ENCODE measurements at regions not wholly inside any gene's neighbourhood (a gene's known extent, or its start where the extent isn't known, plus 50 kb on each side); places are given as distances from the start of the nearest gene placed in this dataset.

DNA sequence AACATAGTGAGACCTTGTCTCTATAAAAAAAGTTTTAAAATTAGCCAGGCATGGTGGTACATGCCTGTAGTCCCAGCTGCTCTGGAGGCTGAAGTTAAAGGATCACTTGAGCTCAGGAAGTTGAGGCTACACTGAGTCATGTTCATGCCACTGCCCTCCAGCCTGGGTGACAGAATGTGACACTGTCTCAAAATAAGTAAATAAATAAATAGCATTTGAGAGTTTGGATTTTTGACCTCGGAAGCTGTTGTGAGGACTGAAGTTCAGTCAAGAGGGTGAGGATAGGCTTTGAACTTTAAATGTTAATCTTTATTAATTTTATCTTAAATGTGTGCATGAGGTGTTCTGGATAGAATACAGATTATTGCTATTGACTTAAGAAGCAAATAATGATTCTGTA is 110.2 kb downstream of the GNAT3 start:
- H3K4me3 ChIP-seq (replicated peaks in 1 of 3; ENCODE audit: insufficient read depth in 1 of 3, low read depth in 1 of 3, low read length in 3 of 3), result no peak overlapping the region
- ChIA-PET POLR2A (no interaction called here), CTCF (interaction anchor here (0.6 to 2.8 kb wide), 2 partner anchors 9 to 47 kb away, joined by 3 to 14 read pairs; no protein-coding TSS in a partner anchor)
- no peak overlapping the region for H2AFZ ChIP-seq (ENCODE audit: low read depth, low read length)
- TF ChIP-seq MYC (IDR thresholded peaks at IDR 0.05; ENCODE audit: low read depth, low read length) (no peak), FOS (IDR thresholded peaks at IDR 0.05; ENCODE audit: borderline replicate concordance, insufficient read depth, low read length) (no peak), POLR2A (IDR thresholded peaks at IDR 0.05; ENCODE audit: low read depth, low read length) (no peak), POLR2AphosphoS5 (IDR thresholded peaks at IDR 0.05; ENCODE audit: insufficient read depth, low read depth, low read length) (no peak), JUN (IDR thresholded peaks at IDR 0.05; ENCODE audit: borderline replicate concordance, insufficient read depth, insufficient read length, low read depth) (no peak)
- TF ChIP-seq, protein P1, sequence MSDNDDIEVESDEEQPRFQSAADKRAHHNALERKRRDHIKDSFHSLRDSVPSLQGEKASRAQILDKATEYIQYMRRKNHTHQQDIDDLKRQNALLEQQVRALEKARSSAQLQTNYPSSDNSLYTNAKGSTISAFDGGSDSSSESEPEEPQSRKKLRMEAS (IDR thresholded peaks at IDR 0.05; ENCODE audit: insufficient read depth, insufficient read length), result no peak
- H3K27me3 ChIP-seq (ENCODE audit: control insufficient read depth in 2 of 2, insufficient read depth in 2 of 2, low read length in 2 of 2), result no peaks in the 10 kb centered on the region
- H3K36me3 ChIP-seq (ENCODE audit: control insufficient read depth in 2 of 2, extremely low read depth in 1 of 2, insufficient read depth in 2 of 2, low read length in 2 of 2), result no peaks in the 10 kb centered on the region
- FAIRE-seq (no peak), DNase-seq (ENCODE audit: low read depth, low spot score) (no peak)
- H3K9me1 ChIP-seq (replicated peaks; ENCODE audit: control insufficient read depth, extremely low read depth, insufficient read depth, low read length), result no peaks in the 10 kb centered on the region
- H4K20me1 ChIP-seq (replicated peaks; ENCODE audit: control insufficient read depth, extremely low read depth, insufficient read depth, low read length), result no peaks in the 10 kb centered on the region
- H3K4me1 ChIP-seq (ENCODE audit: control insufficient read depth, extremely low read depth, insufficient read depth, low read length), result no peaks in the 10 kb centered on the region
- H3K9me3 ChIP-seq (replicated peaks; ENCODE audit: control insufficient read depth, insufficient read depth, low read length), result no peaks in the 10 kb centered on the region
- no peak overlapping the region for H3K9ac ChIP-seq (replicated peaks; ENCODE audit: extremely low read depth, insufficient read depth, low read length)
- H3K4me2 ChIP-seq (ENCODE audit: insufficient read depth, low read length), result no peak overlapping the region
- no TSS peak for BruUV-seq (replicated peaks)
- H3K79me2 ChIP-seq (ENCODE audit: control insufficient read depth, insufficient read depth, low read length), result no peaks in the 10 kb centered on the region
- intact Hi-C loops (cut with micrococcal nuclease), result no loop called here
- dilution Hi-C loops (cut with MboI; ENCODE audit: extremely low pct_ligation_motif_present, low sequenced_read_pairs), result no loop called here
- no peak overlapping the region for H3K27ac ChIP-seq (ENCODE audit: insufficient read depth, low read depth, low read length)

DNA sequence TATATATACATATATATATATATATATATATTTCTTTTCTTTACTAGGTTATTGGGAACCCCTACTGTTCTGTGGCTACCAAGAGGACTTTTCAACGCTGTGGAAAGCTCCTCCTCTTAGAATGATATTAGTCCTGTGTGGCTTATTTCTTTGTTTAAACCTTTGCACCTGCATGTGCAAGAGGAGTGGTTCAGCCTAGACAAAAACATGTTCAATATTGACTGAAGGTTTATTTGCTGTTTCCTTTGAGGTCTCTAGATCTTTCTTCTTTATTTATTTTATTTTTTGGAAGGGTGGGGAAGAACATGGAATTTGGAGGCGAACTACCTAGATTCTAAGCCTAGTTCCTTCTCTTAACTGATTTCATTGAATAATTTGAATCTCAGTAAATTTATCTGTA is 118.1 kb downstream of the GNAT3 start:
- intact Hi-C loops (cut with micrococcal nuclease), result loop anchor here (2.0 kb wide), 1 partner anchor 59 kb away; no protein-coding TSS in a partner anchor
- no peaks in the 10 kb centered on the region for H3K36me3 ChIP-seq (ENCODE audit: control insufficient read depth in 2 of 2, extremely low read depth in 1 of 2, insufficient read depth in 2 of 2, low read length in 2 of 2)
- H2AFZ ChIP-seq (ENCODE audit: low read depth, low read length), result no peak overlapping the region
- POLR2A ChIA-PET, result no interaction called here
- H3K4me1 ChIP-seq (ENCODE audit: control insufficient read depth, extremely low read depth, insufficient read depth, low read length), result no peaks in the 10 kb centered on the region
- H3K27ac ChIP-seq (ENCODE audit: insufficient read depth, low read depth, low read length), result no peak overlapping the region
- BruUV-seq (replicated peaks), result no TSS peak
- DNase-seq (ENCODE audit: low read depth, low spot score) (no peak), FAIRE-seq (no peak)
- CTCF ChIA-PET, result interaction anchor here (0.8 to 7.3 kb wide), 11 partner anchors 16 to 334 kb away, joined by 3 to 116 read pairs (median 3); partner anchors contain the start of gene GNAI1
- dilution Hi-C loops (cut with MboI; ENCODE audit: extremely low pct_ligation_motif_present, low sequenced_read_pairs), result no loop called here
- H3K27me3 ChIP-seq (ENCODE audit: control insufficient read depth in 2 of 2, insufficient read depth in 2 of 2, low read length in 2 of 2), result no peaks in the 10 kb centered on the region
- H3K9me3 ChIP-seq (replicated peaks; ENCODE audit: control insufficient read depth, insufficient read depth, low read length), result no peaks in the 10 kb centered on the region
- TF ChIP-seq POLR2AphosphoS5 (IDR thresholded peaks at IDR 0.05; ENCODE audit: insufficient read depth, low read depth, low read length) (no peak), GATA2 (IDR thresholded peaks at IDR 0.05; ENCODE audit: insufficient read depth, insufficient read length, low read depth, low read length) (no peak), EZH2 (IDR thresholded peaks at IDR 0.05; ENCODE audit: borderline replicate concordance, low read depth, low read length, severe bottlenecking) (no peak), MYC (IDR thresholded peaks at IDR 0.05; ENCODE audit: low read depth, low read length) (no peak), POLR2A (IDR thresholded peaks at IDR 0.05; ENCODE audit: low read depth, low read length) (no peak), JUN (IDR thresholded peaks at IDR 0.05; ENCODE audit: borderline replicate concordance, insufficient read depth, insufficient read length, low read depth) (no peak), FOS (IDR thresholded peaks at IDR 0.05; ENCODE audit: borderline replicate concordance, insufficient read depth, low read length) (no peak)
- TF ChIP-seq, protein P1 (IDR thresholded peaks at IDR 0.05; ENCODE audit: insufficient read depth, insufficient read length), result no peak
- TF ChIP-seq, protein P2, sequence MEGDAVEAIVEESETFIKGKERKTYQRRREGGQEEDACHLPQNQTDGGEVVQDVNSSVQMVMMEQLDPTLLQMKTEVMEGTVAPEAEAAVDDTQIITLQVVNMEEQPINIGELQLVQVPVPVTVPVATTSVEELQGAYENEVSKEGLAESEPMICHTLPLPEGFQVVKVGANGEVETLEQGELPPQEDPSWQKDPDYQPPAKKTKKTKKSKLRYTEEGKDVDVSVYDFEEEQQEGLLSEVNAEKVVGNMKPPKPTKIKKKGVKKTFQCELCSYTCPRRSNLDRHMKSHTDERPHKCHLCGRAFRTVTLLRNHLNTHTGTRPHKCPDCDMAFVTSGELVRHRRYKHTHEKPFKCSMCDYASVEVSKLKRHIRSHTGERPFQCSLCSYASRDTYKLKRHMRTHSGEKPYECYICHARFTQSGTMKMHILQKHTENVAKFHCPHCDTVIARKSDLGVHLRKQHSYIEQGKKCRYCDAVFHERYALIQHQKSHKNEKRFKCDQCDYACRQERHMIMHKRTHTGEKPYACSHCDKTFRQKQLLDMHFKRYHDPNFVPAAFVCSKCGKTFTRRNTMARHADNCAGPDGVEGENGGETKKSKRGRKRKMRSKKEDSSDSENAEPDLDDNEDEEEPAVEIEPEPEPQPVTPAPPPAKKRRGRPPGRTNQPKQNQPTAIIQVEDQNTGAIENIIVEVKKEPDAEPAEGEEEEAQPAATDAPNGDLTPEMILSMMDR (IDR thresholded peaks at IDR 0.05; ENCODE audit: extremely low read depth in 1 of 2, insufficient read depth in 1 of 2, low read depth in 1 of 2, low read length in 2 of 2), result no peak
- H3K9me1 ChIP-seq (replicated peaks; ENCODE audit: control insufficient read depth, extremely low read depth, insufficient read depth, low read length), result no peaks in the 10 kb centered on the region
- no peak overlapping the region for H3K4me3 ChIP-seq (replicated peaks in 1 of 3; ENCODE audit: insufficient read depth in 1 of 3, low read depth in 1 of 3, low read length in 3 of 3)
- H3K9ac ChIP-seq (replicated peaks; ENCODE audit: extremely low read depth, insufficient read depth, low read length), result no peak overlapping the region
- H3K79me2 ChIP-seq (ENCODE audit: control insufficient read depth, insufficient read depth, low read length), result no peaks in the 10 kb centered on the region
- H3K4me2 ChIP-seq (ENCODE audit: insufficient read depth, low read length), result no peak overlapping the region
- H4K20me1 ChIP-seq (replicated peaks; ENCODE audit: control insufficient read depth, extremely low read depth, insufficient read depth, low read length), result no peaks in the 10 kb centered on the region

Measured in endothelial cell of umbilical vein (primary cell).